Neural cell (in vitro differentiated cells): ENCODE measurements at regions not wholly inside any gene's neighbourhood (a gene's known extent, or its start where the extent isn't known, plus 50 kb on each side); places are given as distances from the start of the nearest gene placed in this dataset.

Experiments
- EP300 ChIP-seq: fragments of 450-650 bp; conservative IDR thresholded peaks from 2 replicates; pipeline ENCODE4 v1.6.1; 2014; ENCODE audit warnings: antibody characterized with exemption, mild to moderate bottlenecking, moderate library complexity; ENCODE audit not compliant: poor library complexity, severe bottlenecking
- MXI1 ChIP-seq: fragments of 450-650 bp; conservative IDR thresholded peaks from 2 replicates; pipeline ENCODE4 v1.6.1; 2014; ENCODE audit warnings: antibody characterized with exemption, mild to moderate bottlenecking; ENCODE audit not compliant: poor library complexity, severe bottlenecking
- POLR2AphosphoS5 ChIP-seq: IDR thresholded peaks from 2 replicates; pipeline ENCODE4 v1.6.1; 2012
- RAD21 ChIP-seq: fragments of 450-650 bp; conservative IDR thresholded peaks from 2 replicates; pipeline ENCODE4 v1.6.1; 2014; ENCODE audit warnings: antibody characterized with exemption, mild to moderate bottlenecking, moderate library complexity
- TF ChIP-seq, protein P1 (sequence below): fragments of 450-650 bp; IDR thresholded peaks from 2 replicates; pipeline ENCODE4 v1.5.1; 2014; ENCODE audit warnings: antibody characterized with exemption, mild to moderate bottlenecking, moderate library complexity; ENCODE audit not compliant: poor library complexity, severe bottlenecking
- TF ChIP-seq, protein P2 (sequence below): IDR thresholded peaks from 2 replicates; pipeline ENCODE4 v1.6.1; 2012; ENCODE audit warnings: borderline replicate concordance

DNA sequence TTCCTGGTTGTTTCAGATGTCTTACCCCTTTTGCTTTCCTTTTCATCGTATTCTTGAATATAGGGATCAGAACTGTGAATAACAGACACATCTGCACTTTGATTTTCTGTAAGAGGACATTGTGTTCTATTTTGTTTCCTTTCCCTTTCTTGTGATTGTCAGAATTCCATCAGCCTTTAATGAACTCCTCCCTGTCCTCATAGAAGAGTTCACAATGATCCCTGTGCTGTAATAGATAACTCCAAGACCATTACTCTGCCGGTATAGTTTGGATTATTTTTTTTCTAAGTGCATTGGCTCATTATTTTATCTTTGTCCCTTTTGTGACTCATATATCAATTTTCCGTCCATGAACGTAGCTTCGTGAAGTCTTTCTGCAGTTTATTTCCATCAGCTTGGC lies 59.7 kb upstream of the PRDM8 start:
- TF ChIP-seq, protein P1, sequence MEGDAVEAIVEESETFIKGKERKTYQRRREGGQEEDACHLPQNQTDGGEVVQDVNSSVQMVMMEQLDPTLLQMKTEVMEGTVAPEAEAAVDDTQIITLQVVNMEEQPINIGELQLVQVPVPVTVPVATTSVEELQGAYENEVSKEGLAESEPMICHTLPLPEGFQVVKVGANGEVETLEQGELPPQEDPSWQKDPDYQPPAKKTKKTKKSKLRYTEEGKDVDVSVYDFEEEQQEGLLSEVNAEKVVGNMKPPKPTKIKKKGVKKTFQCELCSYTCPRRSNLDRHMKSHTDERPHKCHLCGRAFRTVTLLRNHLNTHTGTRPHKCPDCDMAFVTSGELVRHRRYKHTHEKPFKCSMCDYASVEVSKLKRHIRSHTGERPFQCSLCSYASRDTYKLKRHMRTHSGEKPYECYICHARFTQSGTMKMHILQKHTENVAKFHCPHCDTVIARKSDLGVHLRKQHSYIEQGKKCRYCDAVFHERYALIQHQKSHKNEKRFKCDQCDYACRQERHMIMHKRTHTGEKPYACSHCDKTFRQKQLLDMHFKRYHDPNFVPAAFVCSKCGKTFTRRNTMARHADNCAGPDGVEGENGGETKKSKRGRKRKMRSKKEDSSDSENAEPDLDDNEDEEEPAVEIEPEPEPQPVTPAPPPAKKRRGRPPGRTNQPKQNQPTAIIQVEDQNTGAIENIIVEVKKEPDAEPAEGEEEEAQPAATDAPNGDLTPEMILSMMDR, result no peak
- TF ChIP-seq, protein P2, sequence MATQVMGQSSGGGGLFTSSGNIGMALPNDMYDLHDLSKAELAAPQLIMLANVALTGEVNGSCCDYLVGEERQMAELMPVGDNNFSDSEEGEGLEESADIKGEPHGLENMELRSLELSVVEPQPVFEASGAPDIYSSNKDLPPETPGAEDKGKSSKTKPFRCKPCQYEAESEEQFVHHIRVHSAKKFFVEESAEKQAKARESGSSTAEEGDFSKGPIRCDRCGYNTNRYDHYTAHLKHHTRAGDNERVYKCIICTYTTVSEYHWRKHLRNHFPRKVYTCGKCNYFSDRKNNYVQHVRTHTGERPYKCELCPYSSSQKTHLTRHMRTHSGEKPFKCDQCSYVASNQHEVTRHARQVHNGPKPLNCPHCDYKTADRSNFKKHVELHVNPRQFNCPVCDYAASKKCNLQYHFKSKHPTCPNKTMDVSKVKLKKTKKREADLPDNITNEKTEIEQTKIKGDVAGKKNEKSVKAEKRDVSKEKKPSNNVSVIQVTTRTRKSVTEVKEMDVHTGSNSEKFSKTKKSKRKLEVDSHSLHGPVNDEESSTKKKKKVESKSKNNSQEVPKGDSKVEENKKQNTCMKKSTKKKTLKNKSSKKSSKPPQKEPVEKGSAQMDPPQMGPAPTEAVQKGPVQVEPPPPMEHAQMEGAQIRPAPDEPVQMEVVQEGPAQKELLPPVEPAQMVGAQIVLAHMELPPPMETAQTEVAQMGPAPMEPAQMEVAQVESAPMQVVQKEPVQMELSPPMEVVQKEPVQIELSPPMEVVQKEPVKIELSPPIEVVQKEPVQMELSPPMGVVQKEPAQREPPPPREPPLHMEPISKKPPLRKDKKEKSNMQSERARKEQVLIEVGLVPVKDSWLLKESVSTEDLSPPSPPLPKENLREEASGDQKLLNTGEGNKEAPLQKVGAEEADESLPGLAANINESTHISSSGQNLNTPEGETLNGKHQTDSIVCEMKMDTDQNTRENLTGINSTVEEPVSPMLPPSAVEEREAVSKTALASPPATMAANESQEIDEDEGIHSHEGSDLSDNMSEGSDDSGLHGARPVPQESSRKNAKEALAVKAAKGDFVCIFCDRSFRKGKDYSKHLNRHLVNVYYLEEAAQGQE, result no peak
- TF ChIP-seq RAD21 (no peak), EP300 (no peak), POLR2AphosphoS5 (no peak), MXI1 (no peak)
